Astrocyte (in vitro differentiated cells and primary cell): ENCODE measurements at regions not wholly inside any gene's neighbourhood (a gene's known extent, or its start where the extent isn't known, plus 50 kb on each side); places are given as distances from the start of the nearest gene placed in this dataset.

Source experiments
- EZH2 ChIP-seq: IDR thresholded peaks from 2 replicates; pipeline ENCODE4 v1.6.1; 2012; ENCODE audit warnings: mild to moderate bottlenecking, low read length, inconsistent platforms; ENCODE audit not compliant: insufficient read depth
- TF ChIP-seq, protein P1 (sequence below): IDR thresholded peaks from 2 replicates; pipeline ENCODE4 v1.5.1; 2011; ENCODE audit warnings: low read depth, mild to moderate bottlenecking, inconsistent platforms, low read length, moderate library complexity; ENCODE audit not compliant: insufficient read depth

DNA sequence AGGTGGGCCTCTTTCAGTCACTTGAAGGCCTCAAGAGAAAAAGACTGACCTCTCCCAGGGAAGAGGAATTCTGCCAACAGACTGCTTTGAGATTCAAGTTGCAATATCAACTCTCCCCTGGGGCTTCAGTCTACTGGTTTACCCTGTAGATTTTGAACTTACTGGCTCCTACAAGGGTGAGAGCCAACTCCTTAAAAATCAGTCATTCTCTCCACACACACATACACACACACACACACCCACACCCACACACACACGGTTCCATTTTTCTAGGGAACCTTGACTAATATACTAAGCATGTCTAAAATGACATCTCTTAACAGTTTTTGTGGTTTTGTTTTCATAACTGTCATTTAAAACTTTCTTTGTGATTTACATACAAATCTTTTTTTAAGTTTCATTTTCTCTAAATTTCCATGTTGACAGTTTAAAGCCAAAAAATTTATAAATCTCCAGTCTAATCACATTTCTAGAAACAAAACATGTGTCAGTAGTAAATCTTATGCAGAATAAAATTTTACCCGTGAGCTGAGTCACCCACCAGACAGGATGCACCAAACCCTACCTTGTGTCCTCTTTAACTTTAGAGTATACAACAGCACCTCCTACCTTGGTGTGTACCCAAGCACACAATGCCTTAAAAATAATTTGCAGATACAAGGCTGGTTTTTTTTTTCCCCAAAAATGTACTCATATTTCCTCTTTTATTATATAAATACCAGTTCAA is 394.6 kb downstream of the AEBP2 start:
- TF ChIP-seq, protein P1, sequence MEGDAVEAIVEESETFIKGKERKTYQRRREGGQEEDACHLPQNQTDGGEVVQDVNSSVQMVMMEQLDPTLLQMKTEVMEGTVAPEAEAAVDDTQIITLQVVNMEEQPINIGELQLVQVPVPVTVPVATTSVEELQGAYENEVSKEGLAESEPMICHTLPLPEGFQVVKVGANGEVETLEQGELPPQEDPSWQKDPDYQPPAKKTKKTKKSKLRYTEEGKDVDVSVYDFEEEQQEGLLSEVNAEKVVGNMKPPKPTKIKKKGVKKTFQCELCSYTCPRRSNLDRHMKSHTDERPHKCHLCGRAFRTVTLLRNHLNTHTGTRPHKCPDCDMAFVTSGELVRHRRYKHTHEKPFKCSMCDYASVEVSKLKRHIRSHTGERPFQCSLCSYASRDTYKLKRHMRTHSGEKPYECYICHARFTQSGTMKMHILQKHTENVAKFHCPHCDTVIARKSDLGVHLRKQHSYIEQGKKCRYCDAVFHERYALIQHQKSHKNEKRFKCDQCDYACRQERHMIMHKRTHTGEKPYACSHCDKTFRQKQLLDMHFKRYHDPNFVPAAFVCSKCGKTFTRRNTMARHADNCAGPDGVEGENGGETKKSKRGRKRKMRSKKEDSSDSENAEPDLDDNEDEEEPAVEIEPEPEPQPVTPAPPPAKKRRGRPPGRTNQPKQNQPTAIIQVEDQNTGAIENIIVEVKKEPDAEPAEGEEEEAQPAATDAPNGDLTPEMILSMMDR: no peak
- TF ChIP-seq EZH2: no peak
